Endothelial cell of umbilical vein (primary cell): ENCODE measurements at regions not wholly inside any gene's neighbourhood (a gene's known extent, or its start where the extent isn't known, plus 50 kb on each side); places are given as distances from the start of the nearest gene placed in this dataset.

ENCODE experiments used
- BruUV-seq: library from RNA; stranded (reverse); fragments of 400-500 nt; replicated peaks from 2 replicates; lab custom pipeline; 2021; lab: Mats Ljungman, UMichigan
- CTCF ChIA-PET: fragments of 300-600, 350-600 bp; sonication (Branson Sonifier 250); formaldehyde crosslinking; loops from one replicate; lab custom pipeline; 2021; ENCODE audit warnings: antibody characterized with exemption, inconsistent platforms; lab: Charles Lee
- POLR2A ChIA-PET: fragments of 300-600, 350-600 bp; sonication (Branson Sonifier 250); formaldehyde crosslinking; loops from one replicate; lab custom pipeline; 2021; ENCODE audit warnings: antibody characterized with exemption, inconsistent platforms; lab: Charles Lee
- DNase-seq: peaks from one replicate; pipeline ENCODE4 v3.0.0-alpha.2; 2011; ENCODE audit warnings: low read depth, low spot score
- FAIRE-seq: peaks from 2 replicates; lab custom pipeline; 2011; peaks lifted over from hg19 to GRCh38; lab: Jason Lieb, UNC
- H2AFZ ChIP-seq: 2 replicates; pipeline ENCODE4 v1.6.0; 2012; ENCODE audit warnings: low read depth, low read length, control low read depth, inconsistent platforms
- H3K27ac ChIP-seq: 2 replicates; pipeline ENCODE4 v1.5.1; 2011; ENCODE audit warnings: low read depth, mild to moderate bottlenecking, control low read depth, low read length, moderate library complexity; ENCODE audit not compliant: insufficient read depth
- H3K27me3 ChIP-seq, 2 experiments: 2 replicates each; pipeline versions ENCODE4 v1.6.0 to v1.6.1; 2011; ENCODE audit warnings: low read length in 2 of 2, mixed read lengths in 1 of 2; ENCODE audit not compliant: control insufficient read depth in 2 of 2, insufficient read depth in 2 of 2
- H3K36me3 ChIP-seq, 2 experiments: 2 replicates in 1 of 2; 3 replicates in 1 of 2; pipeline ENCODE4 v1.5.1; 2011; ENCODE audit warnings: low read length in 2 of 2, mild to moderate bottlenecking in 1 of 2, moderate library complexity in 1 of 2; ENCODE audit not compliant: control insufficient read depth in 2 of 2, insufficient read depth in 2 of 2; ENCODE audit errors: extremely low read depth in 1 of 2
- H3K4me1 ChIP-seq: 3 replicates; pipeline ENCODE4 v1.5.1; 2011; ENCODE audit warnings: mild to moderate bottlenecking, low read length; ENCODE audit not compliant: control insufficient read depth, insufficient read depth; ENCODE audit errors: extremely low read depth
- H3K4me2 ChIP-seq: 2 replicates; pipeline ENCODE4 v1.6.1; 2011; ENCODE audit warnings: low read length, control low read depth, mixed read lengths; ENCODE audit not compliant: insufficient read depth
- H3K4me3 ChIP-seq, 3 experiments: fragments of 200-600 bp in 1 of 3; sonication (generic), shearing (Covaris generic) in 1 of 3; replicated peaks in 1 of 3; 2 replicates each; pipeline ENCODE4 v1.5.1; 2011 to 2016; ENCODE audit warnings: control low read depth in 3 of 3, low read length in 3 of 3, mild to moderate bottlenecking in 2 of 3, inconsistent platforms in 1 of 3, low read depth in 1 of 3, moderate library complexity in 1 of 3; ENCODE audit not compliant: insufficient read depth in 1 of 3
- H3K79me2 ChIP-seq: 2 replicates; pipeline ENCODE4 v1.6.0; 2012; ENCODE audit warnings: low read length, inconsistent platforms; ENCODE audit not compliant: control insufficient read depth, insufficient read depth
- H3K9ac ChIP-seq: replicated peaks from 2 replicates; pipeline ENCODE3; 2011; ENCODE audit warnings: low read length, control low read depth; ENCODE audit not compliant: insufficient read depth; ENCODE audit errors: extremely low read depth
- H3K9me1 ChIP-seq: replicated peaks from 3 replicates; pipeline ENCODE4 v1.6.0; 2011; ENCODE audit warnings: mild to moderate bottlenecking, low read length; ENCODE audit not compliant: control insufficient read depth, insufficient read depth; ENCODE audit errors: extremely low read depth
- H3K9me3 ChIP-seq: replicated peaks from 2 replicates; pipeline ENCODE4 v1.5.1; 2012; ENCODE audit warnings: low read length, inconsistent platforms; ENCODE audit not compliant: control insufficient read depth, insufficient read depth
- H4K20me1 ChIP-seq: replicated peaks from 2 replicates; pipeline ENCODE3; 2011; ENCODE audit warnings: mild to moderate bottlenecking, low read length; ENCODE audit not compliant: control insufficient read depth, insufficient read depth; ENCODE audit errors: extremely low read depth
- CTCF ChIP-seq, 2 donors: IDR thresholded peaks; 1 replicate in 1 of 2; 2 replicates in 1 of 2; pipeline ENCODE4 v1.5.1; 2011; ENCODE audit warnings: low read length in 2 of 2, mild to moderate bottlenecking in 2 of 2, moderate library complexity in 2 of 2, control low read depth in 1 of 2, inconsistent platforms in 1 of 2, low read depth in 1 of 2; ENCODE audit not compliant: insufficient read depth in 1 of 2; ENCODE audit errors: extremely low read depth in 1 of 2
- EZH2 ChIP-seq: IDR thresholded peaks from 2 replicates; pipeline ENCODE4 v1.6.1; 2012; ENCODE audit warnings: borderline replicate concordance, low read depth, mild to moderate bottlenecking, moderate library complexity, low read length, inconsistent platforms; ENCODE audit not compliant: severe bottlenecking
- FOS ChIP-seq: IDR thresholded peaks from 2 replicates; pipeline ENCODE4 v1.6.1; 2011; ENCODE audit warnings: mild to moderate bottlenecking, low read length, moderate library complexity, borderline replicate concordance; ENCODE audit not compliant: insufficient read depth
- GATA2 ChIP-seq: IDR thresholded peaks from 2 replicates; pipeline ENCODE4 v1.7.0; 2011; ENCODE audit warnings: low read depth, mild to moderate bottlenecking, moderate library complexity, mixed read lengths, low read length; ENCODE audit not compliant: insufficient read length, insufficient read depth
- JUN ChIP-seq: IDR thresholded peaks from 2 replicates; pipeline ENCODE4 v1.6.1; 2011; ENCODE audit warnings: borderline replicate concordance, low read depth; ENCODE audit not compliant: insufficient read length, insufficient read depth
- MAX ChIP-seq: IDR thresholded peaks from 2 replicates; pipeline ENCODE4 v1.6.1; 2011; ENCODE audit not compliant: insufficient read depth, insufficient read length
- MYC ChIP-seq: IDR thresholded peaks from one replicate; pipeline ENCODE4 v1.6.1; 2011; ENCODE audit warnings: mild to moderate bottlenecking, low read depth, low read length
- POLR2A ChIP-seq: IDR thresholded peaks from 2 replicates; pipeline ENCODE4 v1.6.1; 2012; ENCODE audit warnings: low read depth, mild to moderate bottlenecking, control low read depth, low read length
- POLR2AphosphoS5 ChIP-seq: IDR thresholded peaks from 2 replicates; pipeline ENCODE4 v1.6.1; 2012; ENCODE audit warnings: low read depth, mild to moderate bottlenecking, control low read depth, low read length, moderate library complexity; ENCODE audit not compliant: insufficient read depth
- dilution Hi-C: fragments of 300-500 bp; cut with MboI; formaldehyde crosslinking; loops from one replicate; pipeline ENCODE4 v1.15.0; 2019; ENCODE audit warnings: low sequenced_read_pairs; ENCODE audit not compliant: extremely low pct_ligation_motif_present
- intact Hi-C: fragments of 100-400 bp; cut with micrococcal nuclease; formaldehyde crosslinking; loops from one replicate; pipeline ENCODE4 v1.10.0; 2022

- H3K4me2 ChIP-seq = no peak overlapping the region
- no peaks in the 10 kb centered on the region for H3K4me1 ChIP-seq
- FAIRE-seq = no peak
These were observed 493.4 kb upstream of the TUSC1 start for GRCh38 chr9:26171691-26172090.

More at GRCh38 chr9:26171691-26172090, 493.4 kb upstream of the TUSC1 start:
- no peaks in the 10 kb centered on the region for H3K27me3 ChIP-seq
- ChIA-PET POLR2A (no interaction called here), CTCF (no interaction called here)
- no peaks in the 10 kb centered on the region for H3K9me1 ChIP-seq
- dilution Hi-C loops (no loop called here), intact Hi-C loops (no loop called here)
- TF ChIP-seq POLR2A = no peak
- no peak for TF ChIP-seq EZH2
- no peak for TF ChIP-seq FOS
- TF ChIP-seq MYC = no peak
- TF ChIP-seq GATA2 = no peak
- TF ChIP-seq CTCF (IDR thresholded peaks at IDR 0.05; ENCODE audit: extremely low read depth in 1 of 2, insufficient read depth in 1 of 2, low read depth in 1 of 2, low read length in 2 of 2) = no peak
- TF ChIP-seq MAX = no peak
- no peak for TF ChIP-seq POLR2AphosphoS5
- TF ChIP-seq JUN = no peak
- no peaks in the 10 kb centered on the region for H3K36me3 ChIP-seq
- H2AFZ ChIP-seq = no peak overlapping the region
- H3K27ac ChIP-seq = no peak overlapping the region
- no peaks in the 10 kb centered on the region for H4K20me1 ChIP-seq
- H3K9ac ChIP-seq = no peak overlapping the region
- no peak overlapping the region for H3K4me3 ChIP-seq
- BruUV-seq = no TSS peak
- no peaks in the 10 kb centered on the region for H3K79me2 ChIP-seq
- DNase-seq = no peak
- no peaks in the 10 kb centered on the region for H3K9me3 ChIP-seq
